ENCODE measurements at regions not wholly inside any gene's neighbourhood (a gene's known extent, or its start where the extent isn't known, plus 50 kb on each side); places are given as distances from the start of the nearest gene placed in this dataset.

GRCh38 chr14:36083317-36083716 lies 93.2 kb downstream of the PTCSC3 start:
- H3K27ac ChIP-seq, result no peak overlapping the region
- TF ChIP-seq, protein P1, sequence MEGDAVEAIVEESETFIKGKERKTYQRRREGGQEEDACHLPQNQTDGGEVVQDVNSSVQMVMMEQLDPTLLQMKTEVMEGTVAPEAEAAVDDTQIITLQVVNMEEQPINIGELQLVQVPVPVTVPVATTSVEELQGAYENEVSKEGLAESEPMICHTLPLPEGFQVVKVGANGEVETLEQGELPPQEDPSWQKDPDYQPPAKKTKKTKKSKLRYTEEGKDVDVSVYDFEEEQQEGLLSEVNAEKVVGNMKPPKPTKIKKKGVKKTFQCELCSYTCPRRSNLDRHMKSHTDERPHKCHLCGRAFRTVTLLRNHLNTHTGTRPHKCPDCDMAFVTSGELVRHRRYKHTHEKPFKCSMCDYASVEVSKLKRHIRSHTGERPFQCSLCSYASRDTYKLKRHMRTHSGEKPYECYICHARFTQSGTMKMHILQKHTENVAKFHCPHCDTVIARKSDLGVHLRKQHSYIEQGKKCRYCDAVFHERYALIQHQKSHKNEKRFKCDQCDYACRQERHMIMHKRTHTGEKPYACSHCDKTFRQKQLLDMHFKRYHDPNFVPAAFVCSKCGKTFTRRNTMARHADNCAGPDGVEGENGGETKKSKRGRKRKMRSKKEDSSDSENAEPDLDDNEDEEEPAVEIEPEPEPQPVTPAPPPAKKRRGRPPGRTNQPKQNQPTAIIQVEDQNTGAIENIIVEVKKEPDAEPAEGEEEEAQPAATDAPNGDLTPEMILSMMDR (IDR thresholded peaks at IDR 0.05), result no peak
- TF ChIP-seq ZFX (IDR thresholded peaks at IDR 0.05; ENCODE audit: borderline replicate concordance), result no peak

DNA sequence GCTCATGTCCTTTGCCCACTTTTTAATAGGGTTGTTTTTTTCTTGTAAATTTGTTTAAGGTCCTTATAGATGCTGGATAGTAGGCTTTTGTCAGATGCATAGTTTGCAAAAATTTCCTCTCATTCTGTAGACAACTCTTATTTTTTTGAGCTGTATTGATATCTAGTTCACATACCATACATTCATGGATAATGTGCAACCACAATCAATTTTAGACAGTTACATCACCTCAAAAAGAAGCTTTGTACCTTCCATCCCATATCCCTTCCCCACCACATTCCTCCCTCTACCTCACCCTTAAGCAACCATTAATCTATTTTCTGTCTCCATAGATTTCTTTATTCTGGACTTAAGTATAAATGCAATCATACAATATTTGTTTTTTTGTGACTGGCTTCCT lies 98.4 kb downstream of the PTCSC3 start:
- TF ChIP-seq, protein P1 (IDR thresholded peaks at IDR 0.05), result no peak
- no peak for TF ChIP-seq ZFX (IDR thresholded peaks at IDR 0.05; ENCODE audit: borderline replicate concordance)
- no peak overlapping the region for H3K27ac ChIP-seq

GRCh38 chr14:36076197-36076596 lies 100.3 kb downstream of the PTCSC3 start:
- TF ChIP-seq ZFX (IDR thresholded peaks at IDR 0.05; ENCODE audit: borderline replicate concordance), result no peak
- TF ChIP-seq, protein P1 (IDR thresholded peaks at IDR 0.05), result no peak

DNA sequence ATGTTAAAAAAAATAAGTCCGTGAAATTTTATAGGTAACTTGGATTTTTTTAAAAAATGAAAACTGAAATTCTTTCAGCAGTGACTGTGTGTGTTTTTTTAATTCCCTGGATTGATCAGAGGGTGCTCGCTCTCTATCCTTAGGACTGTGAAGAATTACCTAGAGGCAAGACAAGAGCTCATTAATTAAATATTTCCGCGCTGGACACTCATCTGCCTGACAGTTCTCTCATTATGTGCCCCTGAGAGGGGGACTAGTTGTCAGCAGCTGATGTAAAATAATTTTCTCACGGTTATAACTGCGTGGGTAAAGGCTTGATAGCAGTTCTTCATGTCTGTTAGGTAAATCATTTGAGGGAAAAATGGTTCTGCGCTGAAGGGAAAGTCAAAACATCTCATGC lies 101.3 kb downstream of the PTCSC3 start:
- no peak for TF ChIP-seq ZFX (IDR thresholded peaks at IDR 0.05; ENCODE audit: borderline replicate concordance)
- TF ChIP-seq, protein P1 (IDR thresholded peaks at IDR 0.05), result no peak

More at GRCh38 chr14:36076197-36076596, 100.3 kb downstream of the PTCSC3 start:
- no peak overlapping the region for H3K27ac ChIP-seq

DNA sequence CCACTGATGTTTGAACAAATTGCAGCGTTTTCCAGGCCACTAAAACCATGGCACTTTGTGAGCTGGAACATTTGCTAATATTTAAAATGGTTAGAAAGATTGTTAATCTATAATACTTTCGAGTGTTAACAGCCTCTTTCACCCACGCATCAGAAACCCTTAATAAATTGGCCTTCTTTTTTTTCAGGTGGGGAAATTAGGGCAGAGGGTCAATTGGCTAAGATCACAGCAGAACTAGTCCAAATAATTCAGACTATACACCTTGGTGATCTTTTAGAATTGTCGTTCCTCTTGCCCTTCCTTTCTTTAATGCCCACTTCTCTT lies 105.8 kb downstream of the PTCSC3 start:
- TF ChIP-seq ZFX (IDR thresholded peaks at IDR 0.05; ENCODE audit: borderline replicate concordance), result no peak
- TF ChIP-seq, protein P1 (IDR thresholded peaks at IDR 0.05), result peak; percentile 60

More for the DNA sequence above, 101.3 kb downstream of the PTCSC3 start:
- no peak overlapping the region for H3K27ac ChIP-seq

GRCh38 chr14:36070031-36070719 lies 106.3 kb downstream of the PTCSC3 start:
- no peak for TF ChIP-seq ZFX (IDR thresholded peaks at IDR 0.05; ENCODE audit: borderline replicate concordance)
- TF ChIP-seq, protein P1 (IDR thresholded peaks at IDR 0.05), result peak; percentile 90
- no peak overlapping the region for H3K27ac ChIP-seq

More for the DNA sequence above, 105.8 kb downstream of the PTCSC3 start:
- H3K27ac ChIP-seq, result no peak overlapping the region

DNA sequence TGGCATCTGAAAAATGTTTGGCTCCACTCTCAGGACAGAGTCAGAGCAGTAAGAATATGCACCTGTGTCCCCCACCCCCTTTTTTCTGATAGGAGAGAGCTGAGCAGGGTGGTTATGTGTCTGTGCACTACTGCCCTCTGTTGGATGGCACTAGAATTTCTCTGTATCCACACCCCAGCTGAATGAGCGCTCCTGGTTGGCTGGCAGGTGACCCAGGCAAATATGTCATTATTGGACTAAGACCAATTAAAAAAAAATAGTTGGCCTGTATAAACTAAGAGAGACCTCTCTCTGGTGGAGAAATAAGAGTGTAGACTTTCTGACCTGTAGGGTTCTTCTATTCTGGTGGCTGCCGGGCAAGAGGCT lies 107.0 kb downstream of the PTCSC3 start:
- no peak for TF ChIP-seq ZFX (IDR thresholded peaks at IDR 0.05; ENCODE audit: borderline replicate concordance)
- TF ChIP-seq, protein P1 (IDR thresholded peaks at IDR 0.05), result peak; percentile 89
- H3K27ac ChIP-seq, result no peak overlapping the region

Data from 22Rv1 (cell line).